ENCODE measurements at regions not wholly inside any gene's neighbourhood (a gene's known extent, or its start where the extent isn't known, plus 50 kb on each side); places are given as distances from the start of the nearest gene placed in this dataset.

DNA sequence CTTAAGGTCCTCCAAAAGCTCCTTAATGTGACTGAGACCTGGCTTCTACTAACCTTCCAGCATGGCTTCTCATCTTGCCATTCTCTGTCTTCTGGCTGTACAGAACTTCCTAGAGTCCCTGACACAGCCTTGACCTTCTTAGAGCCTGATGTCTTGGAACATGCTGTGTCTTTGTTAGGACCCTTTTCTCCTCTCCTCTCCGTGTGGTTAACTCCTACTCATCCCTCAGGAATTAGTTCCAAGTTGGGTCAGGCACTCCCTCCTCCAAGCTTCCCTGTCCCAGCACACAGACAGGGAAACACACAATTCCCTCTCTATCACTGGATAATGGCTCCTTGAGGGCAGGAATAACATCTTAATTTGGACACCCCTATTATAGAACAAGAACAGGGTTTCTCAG is 275.4 kb upstream of the USP24 start:
- no peak overlapping the region for H3K27ac ChIP-seq
- no peaks in the 10 kb centered on the region for H3K27me3 ChIP-seq
- H3K9me3 ChIP-seq, result no peaks in the 10 kb centered on the region
- no peaks in the 10 kb centered on the region for H3K4me1 ChIP-seq
- TF ChIP-seq CTCF (IDR thresholded peaks at IDR 0.05), result no peak
- DNase-seq (ENCODE audit: low spot score), result no peak
- no peak overlapping the region for H3K4me3 ChIP-seq
- H3K36me3 ChIP-seq, result no peaks in the 10 kb centered on the region

- Histone ChIP-seq H3K36me3 (no peaks in the 10 kb centered on the region), H3K4me3 (no peak overlapping the region), H3K27me3 (no peaks in the 10 kb centered on the region), H3K9me3 (no peaks in the 10 kb centered on the region), H3K27ac (no peak overlapping the region), H3K4me1 (no peaks in the 10 kb centered on the region)
- no peak for TF ChIP-seq CTCF (IDR thresholded peaks at IDR 0.05)
- DNase-seq (ENCODE audit: low spot score), result no peak
Observed at GRCh38 chr1:55484173-55484572, 269.0 kb upstream of the USP24 start.

GRCh38 chr1:55483523-55483922 is 268.4 kb upstream of the USP24 start:
- Histone ChIP-seq H3K9me3 (no peaks in the 10 kb centered on the region), H3K4me3 (no peak overlapping the region), H3K4me1 (no peaks in the 10 kb centered on the region), H3K36me3 (no peaks in the 10 kb centered on the region), H3K27ac (no peak overlapping the region), H3K27me3 (no peaks in the 10 kb centered on the region)
- TF ChIP-seq CTCF (IDR thresholded peaks at IDR 0.05), result no peak
- DNase-seq (ENCODE audit: low spot score), result no peak

GRCh38 chr1:55481634-55482033 is 266.5 kb upstream of the USP24 start:
- DNase-seq (ENCODE audit: low spot score), result no peak
- H3K4me3 ChIP-seq, result no peak overlapping the region

GRCh38 chr1:55480029-55480795 is 265.0 kb upstream of the USP24 start:
- Histone ChIP-seq H3K27ac (no peak overlapping the region), H3K36me3 (no peaks in the 10 kb centered on the region), H3K27me3 (no peaks in the 10 kb centered on the region), H3K9me3 (no peaks in the 10 kb centered on the region), H3K4me1 (peaks cover 0 to 4% of the 10 kb centered on the region in 2 donors), H3K4me3 (no peak overlapping the region)
- TF ChIP-seq CTCF (IDR thresholded peaks at IDR 0.05), result no peak
- DNase-seq (ENCODE audit: low spot score), result no peak

More at GRCh38 chr1:55481634-55482033, 266.5 kb upstream of the USP24 start:
- no peak overlapping the region for H3K27ac ChIP-seq
- H3K27me3 ChIP-seq, result no peaks in the 10 kb centered on the region
- no peak for TF ChIP-seq CTCF (IDR thresholded peaks at IDR 0.05)
- no peaks in the 10 kb centered on the region for H3K4me1 ChIP-seq
- no peaks in the 10 kb centered on the region for H3K36me3 ChIP-seq
- H3K9me3 ChIP-seq, result no peaks in the 10 kb centered on the region

GRCh38 chr1:55478742-55479141 is 263.6 kb upstream of the USP24 start:
- Histone ChIP-seq H3K27ac (no peak overlapping the region), H3K36me3 (no peaks in the 10 kb centered on the region), H3K27me3 (no peaks in the 10 kb centered on the region), H3K4me3 (no peak overlapping the region), H3K4me1 (peaks cover 0 to 5% of the 10 kb centered on the region in 2 donors), H3K9me3 (no peaks in the 10 kb centered on the region)
- DNase-seq (ENCODE audit: low spot score), result no peak
- TF ChIP-seq CTCF (IDR thresholded peaks at IDR 0.05), result no peak
